Smooth muscle cell (in vitro differentiated cells): ENCODE measurements at regions not wholly inside any gene's neighbourhood (a gene's known extent, or its start where the extent isn't known, plus 50 kb on each side); places are given as distances from the start of the nearest gene placed in this dataset.

ENCODE experiments used
- DNase-seq: peaks from one replicate; lab custom pipeline; 2025; ENCODE audit not compliant: unreplicated experiment; lab: John Stamatoyannopoulos, UW
- H2AFZ ChIP-seq: fragments of 200-600 bp; sonication (generic); 2 replicates; pipeline ENCODE4 v1.6.0; 2016; ENCODE audit warnings: antibody characterized with exemption, low read depth, mild to moderate bottlenecking
- H3F3A ChIP-seq: fragments of 200-600 bp; sonication (generic); 2 replicates; pipeline ENCODE4 v1.6.0; 2017; ENCODE audit warnings: antibody characterized with exemption, low read depth
- H3K27ac ChIP-seq: fragments of 200-600 bp; sonication (generic); 2 replicates; pipeline ENCODE4 v1.5.1; 2016; ENCODE audit warnings: low read depth, mild to moderate bottlenecking
- H3K27me3 ChIP-seq: fragments of 200-600 bp; sonication (generic); 2 replicates; pipeline ENCODE4 v1.6.1; 2016; ENCODE audit warnings: low read depth, mild to moderate bottlenecking
- H3K36me3 ChIP-seq: fragments of 200-600 bp; sonication (generic); 2 replicates; pipeline ENCODE4 v1.5.1; 2016; ENCODE audit warnings: low read depth
- H3K4me1 ChIP-seq: fragments of 200-600 bp; sonication (generic); 2 replicates; pipeline ENCODE4 v1.5.1; 2016; ENCODE audit warnings: low read depth
- H3K4me2 ChIP-seq: fragments of 200-600 bp; sonication (generic); 2 replicates; pipeline ENCODE4 v1.6.0; 2016; ENCODE audit warnings: mild to moderate bottlenecking
- H3K4me3 ChIP-seq: fragments of 200-600 bp; sonication (generic); 2 replicates; pipeline ENCODE4 v1.5.1; 2016; ENCODE audit warnings: mild to moderate bottlenecking
- H3K79me2 ChIP-seq: fragments of 200-600 bp; sonication (generic); 2 replicates; pipeline ENCODE4 v1.6.0; 2016; ENCODE audit warnings: low read depth, mild to moderate bottlenecking
- H3K9ac ChIP-seq: fragments of 200-600 bp; sonication (generic); 2 replicates; pipeline ENCODE4 v1.6.0; 2016; ENCODE audit warnings: low read depth
- H3K9me3 ChIP-seq: fragments of 200-600 bp; sonication (generic); replicated peaks from 2 replicates; pipeline ENCODE4 v1.5.1; 2016; ENCODE audit warnings: low read depth
- H4K20me1 ChIP-seq: fragments of 200-600 bp; sonication (generic); 2 replicates; pipeline ENCODE4 v1.6.0; 2016; ENCODE audit warnings: low read depth
- WGBS: methylation state at CpG from one replicate; pipeline ENCODE4 v1.1.7; 2016; ENCODE audit warnings: low lambda C conversion rate; 5-methylcytosine and 5-hydroxymethylcytosine counted together
- TF ChIP-seq, protein P1 (sequence below): fragments of 200-600 bp; sonication (generic); IDR thresholded peaks from 2 replicates; pipeline ENCODE4 v1.5.1; 2017; ENCODE audit warnings: borderline replicate concordance, mild to moderate bottlenecking, antibody characterized with exemption; ENCODE audit not compliant: insufficient read depth, poor library complexity, severe bottlenecking

DNA sequence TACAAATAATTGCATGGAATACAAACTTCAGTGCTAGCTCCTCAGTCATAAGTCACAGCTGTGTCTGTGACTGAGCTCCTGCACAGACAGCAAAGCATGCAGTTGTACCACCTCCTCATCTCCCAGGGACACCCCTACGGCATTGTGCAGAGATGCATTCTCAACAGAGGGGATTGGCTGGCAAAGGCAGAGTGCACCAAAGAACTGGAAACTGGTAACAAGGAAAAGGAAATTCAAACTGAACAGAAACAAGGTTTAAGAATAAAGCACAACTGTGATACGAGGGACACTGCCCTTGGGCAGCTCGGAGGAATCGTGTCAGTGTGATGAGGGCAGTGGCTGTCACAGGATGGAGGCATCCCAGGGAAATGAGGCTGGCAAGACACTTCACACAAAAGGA is 126.1 kb upstream of the SOX1 start:
- H3K9ac ChIP-seq: no peak overlapping the region
- H3K79me2 ChIP-seq: no peaks in the 10 kb centered on the region
- no peak overlapping the region for H3K4me3 ChIP-seq
- no peaks in the 10 kb centered on the region for H3K36me3 ChIP-seq
- no peaks in the 10 kb centered on the region for H4K20me1 ChIP-seq
- TF ChIP-seq, protein P1, sequence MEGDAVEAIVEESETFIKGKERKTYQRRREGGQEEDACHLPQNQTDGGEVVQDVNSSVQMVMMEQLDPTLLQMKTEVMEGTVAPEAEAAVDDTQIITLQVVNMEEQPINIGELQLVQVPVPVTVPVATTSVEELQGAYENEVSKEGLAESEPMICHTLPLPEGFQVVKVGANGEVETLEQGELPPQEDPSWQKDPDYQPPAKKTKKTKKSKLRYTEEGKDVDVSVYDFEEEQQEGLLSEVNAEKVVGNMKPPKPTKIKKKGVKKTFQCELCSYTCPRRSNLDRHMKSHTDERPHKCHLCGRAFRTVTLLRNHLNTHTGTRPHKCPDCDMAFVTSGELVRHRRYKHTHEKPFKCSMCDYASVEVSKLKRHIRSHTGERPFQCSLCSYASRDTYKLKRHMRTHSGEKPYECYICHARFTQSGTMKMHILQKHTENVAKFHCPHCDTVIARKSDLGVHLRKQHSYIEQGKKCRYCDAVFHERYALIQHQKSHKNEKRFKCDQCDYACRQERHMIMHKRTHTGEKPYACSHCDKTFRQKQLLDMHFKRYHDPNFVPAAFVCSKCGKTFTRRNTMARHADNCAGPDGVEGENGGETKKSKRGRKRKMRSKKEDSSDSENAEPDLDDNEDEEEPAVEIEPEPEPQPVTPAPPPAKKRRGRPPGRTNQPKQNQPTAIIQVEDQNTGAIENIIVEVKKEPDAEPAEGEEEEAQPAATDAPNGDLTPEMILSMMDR: no peak
- DNase-seq: no peak
- H3K4me1 ChIP-seq: no peaks in the 10 kb centered on the region
- 87% methylated on average over 4 of the region's 4 CpGs for WGBS
- H2AFZ ChIP-seq: no peak overlapping the region
- no peaks in the 10 kb centered on the region for H3K9me3 ChIP-seq
- H3K4me2 ChIP-seq: no peak overlapping the region
- H3F3A ChIP-seq: no peaks in the 10 kb centered on the region
- H3K27ac ChIP-seq: no peak overlapping the region
- no peaks in the 10 kb centered on the region for H3K27me3 ChIP-seq

DNA sequence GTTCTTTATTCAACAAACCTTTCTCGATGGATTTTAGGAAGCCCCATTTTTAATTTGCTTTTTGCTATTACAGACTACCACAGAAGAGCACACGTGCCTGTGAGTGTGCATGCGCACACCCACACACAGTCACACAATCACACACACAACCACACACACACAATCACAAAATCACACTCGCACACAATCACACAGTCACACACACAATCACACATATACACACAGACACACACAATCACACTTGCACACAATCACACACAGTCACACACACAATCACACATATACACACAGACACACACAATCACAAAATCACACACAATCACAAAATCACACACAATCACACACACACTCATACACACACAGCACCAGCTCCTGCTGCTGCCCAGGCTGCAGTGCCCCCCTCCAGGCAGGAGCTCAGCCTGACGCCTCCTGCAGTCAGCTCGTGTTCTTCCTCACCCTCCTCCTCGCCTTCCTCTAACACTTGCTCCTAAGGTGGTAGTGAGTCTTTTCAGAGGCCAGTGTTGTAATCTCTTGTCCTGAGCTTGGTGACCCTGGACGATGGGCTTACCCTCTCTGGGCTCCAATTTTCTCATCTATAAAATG is 125.0 kb upstream of the SOX1 start:
- Histone ChIP-seq H3K4me2 (no peak overlapping the region), H3F3A (no peaks in the 10 kb centered on the region), H3K79me2 (no peaks in the 10 kb centered on the region), H3K36me3 (no peaks in the 10 kb centered on the region), H2AFZ (no peak overlapping the region), H3K9ac (no peak overlapping the region), H3K4me1 (no peaks in the 10 kb centered on the region), H3K4me3 (no peak overlapping the region), H4K20me1 (no peaks in the 10 kb centered on the region), H3K27me3 (no peaks in the 10 kb centered on the region), H3K9me3 (no peaks in the 10 kb centered on the region), H3K27ac (no peak overlapping the region)
- WGBS: 83% methylated on average over 8 of the region's 8 CpGs
- no peak for DNase-seq
- TF ChIP-seq, protein P1: no peak

DNA sequence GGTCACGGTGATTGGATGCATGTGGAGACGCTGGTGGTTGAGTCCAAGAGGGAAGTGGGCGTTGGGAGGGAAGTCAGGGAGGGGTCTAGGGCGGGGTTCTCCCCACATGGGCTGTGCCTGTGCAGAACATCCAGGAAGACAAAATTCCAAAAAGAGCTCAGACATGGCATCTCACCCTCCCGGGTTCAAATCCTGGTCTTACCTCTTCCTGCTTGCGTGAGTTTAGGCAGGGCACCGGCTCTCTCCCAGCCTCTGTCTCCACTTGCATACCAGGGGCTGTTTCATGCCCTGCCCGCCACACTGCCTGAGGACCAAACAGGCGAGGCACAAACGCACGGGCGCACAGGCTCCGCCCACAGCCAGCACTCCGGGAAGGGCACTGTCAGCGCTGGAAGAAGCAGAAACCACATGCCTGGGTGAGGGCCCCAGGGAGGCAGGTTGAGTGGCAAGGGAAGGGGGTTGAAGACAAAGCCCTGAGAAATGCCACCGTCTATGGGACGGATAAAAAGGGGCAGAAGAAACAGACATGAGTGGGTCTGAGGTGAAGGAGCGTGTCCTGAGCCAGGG is 123.6 kb upstream of the SOX1 start:
- Histone ChIP-seq H3K4me2 (no peak overlapping the region), H3K36me3 (no peaks in the 10 kb centered on the region), H3K27me3 (no peaks in the 10 kb centered on the region), H3K4me3 (no peak overlapping the region), H3K9me3 (no peaks in the 10 kb centered on the region), H3K79me2 (no peaks in the 10 kb centered on the region), H3K27ac (no peak overlapping the region), H2AFZ (no peak overlapping the region), H3K9ac (no peak overlapping the region), H4K20me1 (no peaks in the 10 kb centered on the region), H3F3A (no peaks in the 10 kb centered on the region), H3K4me1 (no peaks in the 10 kb centered on the region)
- DNase-seq: no peak
- 86% methylated on average over 17 of the region's 18 CpGs for WGBS
- TF ChIP-seq, protein P1: no peak

DNA sequence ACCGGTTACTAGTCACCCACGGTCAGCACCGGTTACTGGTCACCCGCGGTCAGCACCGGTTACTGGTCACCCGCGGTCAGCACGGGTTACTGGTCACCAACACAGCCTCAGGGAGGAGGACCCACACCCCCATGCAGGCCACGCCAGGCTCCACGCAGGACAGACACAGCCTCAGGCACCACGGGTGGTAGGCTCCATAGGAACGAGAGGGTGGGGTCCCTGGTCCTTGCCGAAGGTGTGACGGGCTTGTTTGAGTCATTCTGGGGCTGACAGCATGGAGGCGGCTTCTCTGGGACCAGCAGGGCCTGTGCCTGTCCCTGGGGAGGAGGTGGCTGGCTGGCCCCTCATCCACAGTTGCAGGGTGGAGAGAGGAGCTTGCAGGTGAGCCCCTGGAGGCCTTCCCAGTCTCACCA is 122.8 kb upstream of the SOX1 start:
- H3K27me3 ChIP-seq: no peaks in the 10 kb centered on the region
- H3K9me3 ChIP-seq: no peaks in the 10 kb centered on the region
- no peaks in the 10 kb centered on the region for H3K4me1 ChIP-seq
- H3F3A ChIP-seq: no peaks in the 10 kb centered on the region
- 76% methylated on average over 16 of the region's 16 CpGs for WGBS
- no peaks in the 10 kb centered on the region for H4K20me1 ChIP-seq
- no peak overlapping the region for H3K4me2 ChIP-seq
- no peaks in the 10 kb centered on the region for H3K79me2 ChIP-seq
- no peaks in the 10 kb centered on the region for H3K36me3 ChIP-seq
- TF ChIP-seq, protein P1: no peak
- H3K4me3 ChIP-seq: no peak overlapping the region
- H3K27ac ChIP-seq: no peak overlapping the region
- no peak overlapping the region for H2AFZ ChIP-seq
- DNase-seq: no peak
- H3K9ac ChIP-seq: no peak overlapping the region
